Inferior parietal cortex (tissue), 1 donor: ENCODE measurements at regions not wholly inside any gene's neighbourhood (a gene's known extent, or its start where the extent isn't known, plus 50 kb on each side); places are given as distances from the start of the nearest gene placed in this dataset.

Experiments used
- DNase-seq: peaks from one replicate; pipeline ENCODE4 v3.0.0-alpha.2; 2016; ENCODE audit errors: extremely low spot score

GRCh38 chrX:39941332-39941920, 156.3 kb downstream of the BCOR start:
- DNase-seq: no peak

- no peak for DNase-seq
Observed at GRCh38 chrX:39944416-39944815, 153.3 kb downstream of the BCOR start.

- DNase-seq: no peak
Observed at GRCh38 chrX:39945709-39946108, 152.0 kb downstream of the BCOR start.

GRCh38 chrX:39946822-39947221, 150.9 kb downstream of the BCOR start:
- no peak for DNase-seq

- DNase-seq: no peak
Observed at GRCh38 chrX:39948582-39948981, 149.2 kb downstream of the BCOR start.

GRCh38 chrX:39950018-39950688, 147.6 kb downstream of the BCOR start:
- DNase-seq: no peak

- DNase-seq: no peak
Observed at GRCh38 chrX:39952989-39953388, 144.8 kb downstream of the BCOR start.

- DNase-seq: no peak
Observed at GRCh38 chrX:39953879-39954278, 143.9 kb downstream of the BCOR start.

GRCh38 chrX:39954851-39955250, 142.9 kb downstream of the BCOR start:
- no peak for DNase-seq

GRCh38 chrX:39955625-39956024, 142.1 kb downstream of the BCOR start:
- DNase-seq: no peak

GRCh38 chrX:39956803-39957394, 140.9 kb downstream of the BCOR start:
- DNase-seq: no peak

GRCh38 chrX:39957816-39958566, 139.8 kb downstream of the BCOR start:
- DNase-seq: no peak

GRCh38 chrX:39958850-39959249, 138.9 kb downstream of the BCOR start:
- no peak for DNase-seq

- DNase-seq: no peak
Observed at GRCh38 chrX:39960219-39960618, 137.5 kb downstream of the BCOR start.

GRCh38 chrX:39961441-39961840, 136.3 kb downstream of the BCOR start:
- no peak for DNase-seq

GRCh38 chrX:39965051-39965573, 132.6 kb downstream of the BCOR start:
- DNase-seq: no peak

- DNase-seq: no peak
Observed at GRCh38 chrX:39966176-39966575, 131.6 kb downstream of the BCOR start.

GRCh38 chrX:39967348-39967747, 130.4 kb downstream of the BCOR start:
- DNase-seq: no peak

- DNase-seq: no peak
Observed at GRCh38 chrX:39969099-39969818, 128.5 kb downstream of the BCOR start.

- DNase-seq: no peak
Observed at GRCh38 chrX:39969819-39970504, 127.8 kb downstream of the BCOR start.

GRCh38 chrX:39971760-39972159, 126.0 kb downstream of the BCOR start:
- DNase-seq: no peak
